ENCODE measurements at regions not wholly inside any gene's neighbourhood (a gene's known extent, or its start where the extent isn't known, plus 50 kb on each side); places are given as distances from the start of the nearest gene placed in this dataset.

DNA sequence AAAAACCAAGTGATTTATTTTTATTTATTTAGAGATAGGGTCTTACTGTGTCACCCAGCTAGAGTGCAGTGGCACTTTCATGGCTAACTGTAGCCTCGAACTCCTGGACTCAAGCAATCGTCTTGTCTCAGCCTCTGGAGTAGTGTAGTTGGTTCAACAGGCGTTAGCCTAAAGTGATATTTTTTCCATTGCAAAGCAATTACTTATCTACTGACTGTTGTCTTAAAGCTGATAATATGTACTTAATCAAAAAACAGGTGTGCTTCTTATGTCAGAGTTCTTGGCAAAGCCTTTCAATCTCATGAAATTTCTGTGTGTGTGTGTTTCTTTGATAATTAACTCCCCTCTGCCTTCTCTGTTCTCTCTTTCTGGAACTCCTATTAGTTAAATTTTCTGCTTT, 62.4 kb upstream of the DUSP10 start:
- TF ChIP-seq, protein P1, sequence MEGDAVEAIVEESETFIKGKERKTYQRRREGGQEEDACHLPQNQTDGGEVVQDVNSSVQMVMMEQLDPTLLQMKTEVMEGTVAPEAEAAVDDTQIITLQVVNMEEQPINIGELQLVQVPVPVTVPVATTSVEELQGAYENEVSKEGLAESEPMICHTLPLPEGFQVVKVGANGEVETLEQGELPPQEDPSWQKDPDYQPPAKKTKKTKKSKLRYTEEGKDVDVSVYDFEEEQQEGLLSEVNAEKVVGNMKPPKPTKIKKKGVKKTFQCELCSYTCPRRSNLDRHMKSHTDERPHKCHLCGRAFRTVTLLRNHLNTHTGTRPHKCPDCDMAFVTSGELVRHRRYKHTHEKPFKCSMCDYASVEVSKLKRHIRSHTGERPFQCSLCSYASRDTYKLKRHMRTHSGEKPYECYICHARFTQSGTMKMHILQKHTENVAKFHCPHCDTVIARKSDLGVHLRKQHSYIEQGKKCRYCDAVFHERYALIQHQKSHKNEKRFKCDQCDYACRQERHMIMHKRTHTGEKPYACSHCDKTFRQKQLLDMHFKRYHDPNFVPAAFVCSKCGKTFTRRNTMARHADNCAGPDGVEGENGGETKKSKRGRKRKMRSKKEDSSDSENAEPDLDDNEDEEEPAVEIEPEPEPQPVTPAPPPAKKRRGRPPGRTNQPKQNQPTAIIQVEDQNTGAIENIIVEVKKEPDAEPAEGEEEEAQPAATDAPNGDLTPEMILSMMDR (IDR thresholded peaks at IDR 0.05; ENCODE audit: insufficient read depth, low read depth, low read length): no peak
- TF ChIP-seq EZH2 (IDR thresholded peaks at IDR 0.05; ENCODE audit: insufficient read depth, low read length): no peak
